ENCODE measurements at regions not wholly inside any gene's neighbourhood (a gene's known extent, or its start where the extent isn't known, plus 50 kb on each side); places are given as distances from the start of the nearest gene placed in this dataset.

DNA sequence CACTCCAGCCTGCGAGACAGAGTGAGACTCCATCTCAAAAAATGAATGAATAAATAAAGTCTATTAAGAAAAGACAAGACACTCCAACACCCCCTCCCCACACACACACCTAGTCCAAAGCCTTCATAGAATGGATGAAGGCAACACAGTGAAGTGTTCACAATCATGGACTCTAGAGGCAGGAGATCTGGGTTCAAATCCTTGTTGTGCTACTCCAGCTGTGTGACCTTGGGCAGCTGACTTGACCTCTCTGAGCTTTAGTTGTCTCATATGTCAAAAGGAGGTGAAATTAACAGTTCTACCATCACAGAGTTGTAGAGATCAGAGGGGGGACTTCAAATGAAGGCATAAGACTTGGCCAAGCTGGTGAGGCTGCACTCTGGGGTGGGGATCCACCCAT, 95.8 kb upstream of the MAP1LC3B2 start:
- DNase-seq: no peak

- DNase-seq: no peak
Measured at GRCh38 chr12:116465407-116465806, 93.8 kb upstream of the MAP1LC3B2 start.

GRCh38 chr12:116465856-116466255, 93.3 kb upstream of the MAP1LC3B2 start:
- DNase-seq: no peak

DNA sequence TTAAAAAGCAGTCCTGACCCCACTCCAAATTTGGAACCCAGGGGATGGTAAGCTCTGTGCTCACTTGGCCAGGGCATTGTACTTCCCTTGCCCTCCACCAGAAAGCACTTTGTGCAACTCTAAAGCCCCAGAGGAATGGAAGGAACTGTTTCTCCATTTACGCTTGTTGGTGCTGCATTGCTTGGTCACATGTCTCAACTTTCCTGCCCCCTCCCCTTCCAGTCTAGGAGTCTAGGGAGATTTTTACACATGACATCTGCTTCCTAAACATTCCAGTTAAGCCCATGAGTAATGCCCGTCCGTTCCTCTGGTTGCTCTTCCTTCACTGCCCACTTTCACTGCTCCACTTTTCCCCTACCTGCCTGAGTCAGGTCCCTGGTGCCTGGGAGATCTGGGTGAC, 92.6 kb upstream of the MAP1LC3B2 start:
- no peak for DNase-seq

GRCh38 chr12:116469344-116469743, 89.8 kb upstream of the MAP1LC3B2 start:
- no peak for DNase-seq

GRCh38 chr12:116471544-116471943, 87.6 kb upstream of the MAP1LC3B2 start:
- DNase-seq: no peak

DNA sequence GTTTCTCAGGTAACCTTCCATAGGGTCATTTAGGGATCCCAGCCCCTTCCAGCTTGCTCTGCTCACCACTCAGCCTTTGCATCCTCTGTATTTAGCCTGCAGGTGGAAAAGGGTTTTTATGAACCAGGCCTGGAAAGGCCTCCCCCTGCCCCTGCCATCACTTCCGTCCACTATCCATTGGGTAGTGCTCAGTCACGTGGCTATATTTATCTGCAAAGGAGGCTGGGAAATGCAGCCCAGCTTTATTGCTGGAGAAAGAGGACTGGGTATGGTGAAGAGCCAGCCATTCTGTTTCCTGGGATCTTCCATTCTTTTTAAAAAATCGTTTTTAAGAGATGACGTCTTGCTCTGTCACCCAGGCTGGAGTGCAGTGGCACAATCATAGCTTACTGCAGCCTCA, 87.0 kb upstream of the MAP1LC3B2 start:
- no peak for DNase-seq

DNA sequence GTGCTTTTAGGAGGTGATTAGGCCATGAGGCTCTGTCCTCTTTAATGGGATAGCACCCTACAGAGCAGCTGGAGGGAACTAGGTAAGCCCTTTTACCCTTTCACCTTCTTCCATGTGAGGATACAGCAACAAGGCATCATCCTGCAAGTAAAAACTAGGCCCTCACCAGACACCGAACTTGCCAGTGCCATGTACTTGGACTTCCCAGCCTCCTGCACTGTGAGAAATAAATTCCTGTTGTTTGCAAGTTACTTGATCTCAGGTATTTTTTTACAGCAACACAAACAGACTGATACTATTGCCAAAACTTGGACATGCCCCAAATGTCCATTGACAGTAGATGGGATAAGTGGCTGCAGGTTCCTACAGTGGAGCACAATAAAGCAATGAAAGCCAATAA, 85.8 kb upstream of the MAP1LC3B2 start:
- no peak for DNase-seq

DNA sequence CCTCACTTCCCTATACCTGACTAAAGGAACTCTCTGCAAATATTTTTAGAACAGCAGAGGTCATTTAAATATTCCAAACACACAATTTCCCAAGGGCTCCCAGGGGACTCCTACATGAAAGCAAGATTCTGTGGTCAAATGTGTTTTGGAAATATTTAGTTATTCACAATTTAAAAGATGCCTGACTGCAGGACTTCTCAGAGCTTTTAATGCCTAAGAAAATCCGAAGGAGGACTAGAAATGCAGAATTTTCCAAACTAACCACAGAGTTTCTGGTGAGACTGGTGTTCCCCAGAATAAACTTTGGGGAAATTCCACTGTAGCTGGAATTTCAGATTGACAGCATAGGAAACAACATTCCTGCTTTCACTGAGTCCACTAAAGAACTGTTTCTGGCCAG, 84.8 kb upstream of the MAP1LC3B2 start:
- no peak for DNase-seq

DNA sequence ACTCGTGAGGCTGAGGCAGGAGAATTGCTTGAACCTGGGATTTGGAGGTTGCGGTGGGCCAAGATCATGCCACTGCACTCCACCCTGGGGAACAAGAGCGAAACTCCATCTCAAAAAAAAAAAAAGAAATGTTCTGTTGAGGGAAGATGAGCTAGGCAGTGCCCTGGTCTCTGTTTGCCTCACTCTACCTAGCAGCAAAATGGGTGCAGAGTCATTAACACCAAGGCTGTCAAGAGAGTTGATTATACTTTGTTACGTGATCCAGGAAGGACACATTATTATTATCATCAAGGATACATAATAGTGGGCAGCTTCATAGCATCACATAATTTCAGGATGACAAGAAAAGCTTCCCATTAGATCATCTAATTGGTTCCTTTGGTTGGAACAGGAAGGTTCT, 84.3 kb upstream of the MAP1LC3B2 start:
- no peak for DNase-seq

DNA sequence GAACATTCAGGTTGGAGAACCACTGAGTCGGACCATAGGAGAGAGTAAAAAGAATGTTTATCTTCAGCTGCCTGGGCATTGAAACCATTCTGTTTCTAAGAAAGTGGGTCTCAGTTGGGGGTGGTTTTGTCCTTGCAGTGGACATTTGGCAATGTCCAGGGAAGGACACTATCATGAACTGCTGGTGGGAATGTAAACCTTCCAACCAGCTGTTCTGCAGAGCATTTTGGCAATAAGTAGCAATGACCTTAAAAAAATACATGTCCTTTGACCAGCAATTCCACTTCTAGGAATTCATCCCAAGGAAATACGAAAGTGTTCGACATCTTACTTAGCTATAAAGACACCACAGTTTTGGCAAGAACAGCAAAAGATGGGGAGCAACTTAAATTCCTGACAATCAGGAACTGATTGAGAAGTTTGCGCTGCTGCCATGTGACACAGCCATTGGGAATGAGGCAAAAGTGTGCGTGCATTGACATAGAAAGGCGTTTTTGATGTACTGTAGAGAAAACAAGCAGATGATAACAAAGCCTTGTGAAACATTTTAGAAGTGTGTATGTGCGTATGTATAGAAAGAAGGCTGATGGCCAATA, 82.9 kb upstream of the MAP1LC3B2 start:
- no peak for DNase-seq

GRCh38 chr12:116478243-116478773, 80.9 kb upstream of the MAP1LC3B2 start:
- DNase-seq: no peak

GRCh38 chr12:116480210-116480810, 78.9 kb upstream of the MAP1LC3B2 start:
- DNase-seq: no peak

GRCh38 chr12:116481726-116482125, 77.5 kb upstream of the MAP1LC3B2 start:
- no peak for DNase-seq

- DNase-seq: no peak
Measured at GRCh38 chr12:116482179-116482578, 77.0 kb upstream of the MAP1LC3B2 start.

DNA sequence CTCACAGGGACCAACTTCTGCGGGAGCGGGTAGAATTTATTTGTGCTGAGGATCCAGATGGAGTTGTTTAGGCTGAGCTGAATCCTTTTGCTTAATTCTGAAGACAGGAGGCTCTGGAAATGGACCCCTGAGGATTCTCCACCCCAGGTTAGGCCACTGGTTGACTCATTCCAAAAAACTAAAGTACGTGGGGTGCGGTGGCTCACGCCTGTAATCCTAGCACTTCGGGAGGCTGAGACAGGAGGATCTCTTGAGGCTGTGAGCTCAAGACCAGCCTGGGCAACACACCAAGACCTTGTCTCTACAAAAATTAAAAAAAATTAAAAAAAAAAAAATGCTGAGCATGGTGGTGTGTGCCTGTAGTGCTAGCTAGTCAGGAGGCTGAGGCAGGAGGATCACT, 76.3 kb upstream of the MAP1LC3B2 start:
- no peak for DNase-seq

DNA sequence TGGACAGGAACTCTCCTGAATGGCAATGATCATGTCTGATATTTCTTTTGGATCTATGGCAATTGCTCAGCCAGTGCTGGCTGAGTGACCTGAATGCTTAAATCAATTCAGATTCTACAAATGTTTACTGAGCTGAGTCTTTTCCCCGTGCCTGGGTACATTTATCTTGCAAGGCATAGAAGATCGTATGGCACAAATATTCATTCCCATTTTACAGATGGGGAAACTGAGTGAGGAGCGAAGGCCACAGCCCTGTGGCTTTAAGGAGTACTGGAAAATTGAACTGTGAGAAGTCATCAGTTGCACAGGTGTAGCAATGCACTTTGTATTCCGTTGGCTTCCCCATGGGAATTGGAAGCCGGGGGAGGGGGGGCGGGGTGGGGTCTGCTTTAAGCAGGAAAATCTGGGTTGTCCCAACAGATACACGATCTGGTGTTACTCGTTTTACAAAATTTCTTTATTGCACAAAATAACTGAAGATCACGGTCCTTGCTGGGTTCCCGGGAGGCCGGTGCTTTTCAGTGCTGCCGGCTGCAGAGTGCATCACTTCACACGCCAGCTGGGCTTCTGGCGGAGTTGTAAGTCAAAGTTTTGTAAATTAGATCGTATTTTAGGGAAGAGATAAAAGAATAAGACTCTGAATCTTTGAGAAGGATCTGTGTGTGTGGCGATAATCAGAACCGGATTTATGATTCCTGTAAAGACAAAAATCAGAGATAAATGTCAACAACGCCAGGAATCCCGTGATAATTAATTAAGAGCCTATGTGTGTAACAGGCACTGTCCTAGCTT, 75.0 kb upstream of the MAP1LC3B2 start:
- DNase-seq: no peak

GRCh38 chr12:116484807-116485206, 74.4 kb upstream of the MAP1LC3B2 start:
- no peak for DNase-seq

- no peak for DNase-seq
Measured at GRCh38 chr12:116489116-116489515, 70.1 kb upstream of the MAP1LC3B2 start.

DNA sequence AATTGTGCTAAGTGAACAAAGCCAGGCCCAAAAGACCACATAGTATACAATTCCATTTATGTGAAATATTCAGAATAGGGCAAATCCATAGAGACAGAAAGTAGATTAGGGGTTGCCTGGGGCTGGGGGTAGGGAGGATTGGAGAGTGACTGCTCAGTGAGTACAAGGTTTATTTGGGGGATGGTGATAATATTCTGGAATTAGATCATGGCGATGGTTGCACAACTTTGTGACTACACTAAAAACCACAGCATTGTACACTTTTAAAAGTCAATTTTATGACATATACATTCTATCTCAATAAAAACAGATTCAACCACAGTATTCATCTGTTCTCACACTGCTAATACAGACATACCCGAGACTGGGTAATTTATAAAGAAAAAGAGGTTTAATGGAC, 68.7 kb upstream of the MAP1LC3B2 start:
- no peak for DNase-seq

DNA sequence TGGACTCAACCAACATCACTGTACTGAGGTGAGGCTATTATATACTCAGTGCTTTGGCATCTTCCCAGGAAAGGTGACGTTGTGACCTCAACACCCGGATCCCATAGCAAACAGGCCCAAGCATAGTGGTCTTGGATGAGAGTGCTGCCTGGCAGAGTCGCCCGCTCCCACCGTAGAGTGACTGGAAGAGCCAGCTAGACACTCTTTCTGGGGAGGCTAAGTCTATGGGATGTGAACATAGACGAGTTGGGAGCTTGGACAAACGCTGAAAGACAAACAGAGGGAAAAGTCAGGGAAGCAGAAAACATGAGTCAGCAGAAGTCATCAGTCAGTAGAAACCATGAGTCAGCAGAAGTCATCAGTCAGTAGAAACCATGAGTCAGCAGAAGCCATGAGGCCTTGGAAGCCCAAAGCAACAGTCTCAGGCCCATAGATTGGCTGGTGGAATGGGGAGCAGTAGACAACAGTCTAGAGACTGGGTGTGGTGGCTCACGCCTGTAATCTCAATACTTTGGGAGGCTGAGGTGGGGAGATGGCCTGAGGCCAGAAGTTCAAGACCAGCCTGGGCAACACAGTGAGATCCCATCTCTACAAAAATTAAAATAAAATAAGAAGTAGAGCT, 66.4 kb upstream of the MAP1LC3B2 start:
- DNase-seq: no peak

- no peak for DNase-seq
Measured at GRCh38 chr12:116495260-116495659, 63.9 kb upstream of the MAP1LC3B2 start.

DNA sequence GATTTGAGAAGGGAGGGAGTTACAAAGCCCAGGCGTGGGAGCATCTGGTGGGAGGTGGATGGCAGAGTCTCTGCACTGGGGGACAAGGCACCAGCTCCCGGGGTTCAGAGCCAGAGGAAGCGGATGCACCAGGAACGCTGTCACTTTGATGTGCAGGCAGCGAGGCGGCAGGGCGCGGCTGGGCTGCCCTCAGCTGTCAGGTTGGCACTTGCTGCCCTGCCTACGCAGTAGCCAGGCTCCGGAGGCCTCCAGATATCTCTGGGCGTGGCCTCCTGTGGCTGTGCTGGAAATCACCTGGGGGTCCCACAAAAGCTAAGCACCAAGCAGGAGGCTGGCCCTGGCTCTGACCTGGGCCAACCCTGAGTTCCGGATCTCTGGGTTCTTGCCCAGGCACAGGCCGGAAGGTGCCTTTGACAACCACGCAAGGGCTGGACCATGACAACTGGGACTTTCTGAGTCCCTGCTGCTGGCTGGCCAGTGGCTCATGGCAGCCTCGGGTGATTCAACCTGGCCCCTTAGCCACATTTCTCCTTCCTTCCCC, 62.1 kb upstream of the MAP1LC3B2 start:
- DNase-seq: no peak

Measured in activated CD4-positive, alpha-beta T cell treated with anti-CD3 and anti-CD28 coated beads for 1 hour (primary cell).